ENCODE measurements at regions not wholly inside any gene's neighbourhood (a gene's known extent, or its start where the extent isn't known, plus 50 kb on each side); places are given as distances from the start of the nearest gene placed in this dataset.

- no peak for FAIRE-seq
Observed at GRCh38 chr2:128558895-128559532, 240.3 kb upstream of the HS6ST1 start.

DNA sequence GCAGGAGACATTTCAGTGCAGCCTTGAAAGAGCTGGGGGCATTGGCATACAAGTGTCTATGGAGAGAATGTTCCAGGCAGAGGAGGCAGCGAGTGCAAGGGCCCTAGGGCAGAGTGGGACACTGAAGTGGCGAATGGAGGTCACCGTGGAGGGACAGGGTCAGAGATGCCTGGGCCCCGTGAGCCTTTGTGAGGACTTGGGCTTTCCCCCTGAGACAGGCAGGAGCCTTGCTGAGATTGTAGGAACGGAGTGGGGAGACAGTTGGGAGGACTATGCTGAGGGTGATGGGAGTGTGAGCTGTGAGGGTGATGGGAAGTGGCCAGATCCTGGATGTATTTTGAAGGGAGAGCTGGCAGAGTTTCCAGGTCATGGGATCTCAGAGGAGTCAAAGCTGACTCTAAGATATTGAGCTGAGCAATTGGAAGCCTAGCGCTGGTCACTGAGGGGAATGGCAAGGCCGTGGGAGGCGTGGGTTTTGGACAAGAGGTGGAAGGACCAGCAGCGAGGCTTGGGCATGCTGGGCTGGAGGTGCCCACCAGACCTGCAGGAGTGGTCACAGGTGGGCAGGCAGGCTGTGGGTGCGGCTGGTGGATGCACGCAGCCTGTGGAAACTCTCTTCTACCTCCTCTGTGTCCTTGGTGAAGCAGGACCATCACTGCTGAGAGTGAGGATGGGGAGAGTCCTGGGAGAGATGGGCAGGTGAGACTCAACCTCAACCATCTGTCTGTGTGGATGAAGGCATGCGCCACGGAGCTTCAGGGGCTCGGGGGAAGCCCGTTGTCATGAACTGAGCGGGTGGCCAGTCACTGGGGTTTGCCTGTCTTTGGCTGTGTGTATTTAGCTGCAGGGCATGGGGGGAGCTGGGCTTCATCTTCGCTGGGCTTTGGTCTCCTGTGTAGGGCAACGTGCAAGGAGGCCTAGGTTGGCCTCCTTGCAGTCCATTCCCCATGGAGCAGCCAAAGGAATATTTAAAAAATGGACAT, 241.2 kb upstream of the HS6ST1 start:
- no peak for FAIRE-seq

DNA sequence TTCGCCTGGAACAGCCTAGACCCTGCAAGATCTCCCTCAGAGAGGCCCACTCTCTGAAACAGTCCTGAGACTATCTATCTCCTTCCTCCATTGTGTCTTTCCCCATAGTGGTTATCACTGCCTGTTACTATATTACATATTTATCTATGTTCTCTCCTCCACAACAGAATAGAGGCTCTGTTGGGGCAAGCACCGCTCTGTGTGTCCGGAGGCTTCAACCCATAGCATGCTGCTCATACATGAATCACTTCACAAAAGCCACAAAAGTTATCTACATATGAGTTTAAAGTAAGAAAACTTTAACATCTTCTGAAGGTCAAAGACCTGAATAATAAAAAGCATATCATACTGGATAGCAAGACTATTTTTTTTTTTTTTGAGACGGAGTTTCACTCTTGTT, 242.1 kb upstream of the HS6ST1 start:
- FAIRE-seq, result no peak

GRCh38 chr2:128562471-128563347, 244.0 kb upstream of the HS6ST1 start:
- FAIRE-seq, result no peak

DNA sequence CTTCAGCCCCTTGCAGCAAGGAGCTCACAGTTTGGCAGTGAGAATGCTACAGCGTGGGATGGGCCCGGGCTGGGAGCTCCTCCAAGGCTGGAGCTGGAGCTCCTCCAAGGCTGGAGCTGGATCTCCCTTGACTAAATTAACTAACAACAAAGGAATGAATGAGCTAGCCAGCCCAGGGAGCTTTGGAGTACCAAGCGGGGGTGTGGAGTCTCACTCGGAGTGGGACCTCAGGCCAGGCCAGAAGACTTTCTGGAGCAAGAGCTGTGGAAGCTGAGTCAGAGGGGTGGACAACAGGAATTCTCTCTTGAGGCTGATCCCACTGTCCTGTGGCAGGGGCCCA, 244.7 kb upstream of the HS6ST1 start:
- peak; percentile 80 for FAIRE-seq

- FAIRE-seq, result no peak
Observed at GRCh38 chr2:128564131-128564530, 245.5 kb upstream of the HS6ST1 start.

DNA sequence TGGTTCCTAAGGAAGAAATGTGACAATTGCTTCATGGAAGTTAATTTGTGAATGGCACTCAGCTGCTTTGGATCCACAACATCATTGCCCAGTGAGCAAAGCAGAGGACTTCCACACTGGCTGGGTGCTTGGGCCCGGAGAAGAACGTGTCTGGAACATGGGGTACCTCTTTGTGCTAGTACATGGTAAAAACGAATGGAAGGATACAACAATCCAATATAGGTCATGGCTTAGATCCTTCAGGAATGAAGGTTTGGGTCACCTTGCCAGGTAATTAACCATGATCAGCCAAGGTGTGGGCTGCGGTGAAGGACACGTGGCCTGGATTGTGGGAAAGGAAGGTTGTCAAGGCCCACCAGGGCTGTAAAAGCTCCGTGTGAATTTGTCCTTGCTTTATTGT, 245.9 kb upstream of the HS6ST1 start:
- FAIRE-seq, result no peak

- FAIRE-seq, result no peak
Observed at GRCh38 chr2:128565441-128565840, 246.8 kb upstream of the HS6ST1 start.

GRCh38 chr2:128566671-128567070, 248.0 kb upstream of the HS6ST1 start:
- FAIRE-seq, result no peak

DNA sequence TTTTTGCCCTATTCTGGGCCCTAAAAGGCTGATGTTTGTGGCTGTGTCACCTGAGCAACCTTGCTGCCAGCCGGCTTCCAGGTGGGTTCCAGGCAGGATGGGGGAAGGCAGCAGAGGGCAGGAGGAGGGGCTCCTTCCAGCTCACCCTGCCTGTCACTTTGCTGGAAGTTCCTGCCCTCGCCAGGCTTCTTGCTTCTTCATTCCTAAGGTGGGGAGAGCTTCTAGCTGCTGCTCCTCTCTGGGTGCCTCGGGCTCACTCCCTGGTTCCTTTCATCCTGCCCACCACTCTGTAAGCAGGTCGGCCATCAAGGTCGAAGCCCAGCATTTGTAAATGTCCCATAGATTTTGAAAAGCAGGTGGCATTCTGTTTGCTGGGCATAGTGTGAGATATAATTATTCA, 249.4 kb upstream of the HS6ST1 start:
- FAIRE-seq, result no peak

GRCh38 chr2:128573116-128573515, 254.4 kb upstream of the HS6ST1 start:
- no peak for FAIRE-seq

DNA sequence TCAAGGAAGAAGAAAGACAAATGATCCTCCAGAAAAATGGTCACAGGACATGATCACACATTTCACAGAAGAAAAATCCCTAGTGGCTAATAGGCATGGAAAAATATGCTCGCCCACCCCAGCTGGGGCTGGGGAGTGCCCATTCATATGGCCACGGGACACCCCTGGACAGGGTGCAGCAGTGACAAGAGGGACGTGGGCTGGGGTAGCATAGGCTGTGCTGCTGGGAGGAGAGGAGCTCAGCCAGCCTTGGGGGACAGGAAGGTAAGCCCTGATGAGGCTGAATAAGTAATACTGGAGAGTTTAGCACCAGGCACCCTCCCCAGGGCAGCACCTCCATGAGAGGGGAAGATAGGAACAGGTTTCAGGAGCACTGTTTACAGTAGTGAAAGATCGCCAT, 254.9 kb upstream of the HS6ST1 start:
- FAIRE-seq, result no peak

DNA sequence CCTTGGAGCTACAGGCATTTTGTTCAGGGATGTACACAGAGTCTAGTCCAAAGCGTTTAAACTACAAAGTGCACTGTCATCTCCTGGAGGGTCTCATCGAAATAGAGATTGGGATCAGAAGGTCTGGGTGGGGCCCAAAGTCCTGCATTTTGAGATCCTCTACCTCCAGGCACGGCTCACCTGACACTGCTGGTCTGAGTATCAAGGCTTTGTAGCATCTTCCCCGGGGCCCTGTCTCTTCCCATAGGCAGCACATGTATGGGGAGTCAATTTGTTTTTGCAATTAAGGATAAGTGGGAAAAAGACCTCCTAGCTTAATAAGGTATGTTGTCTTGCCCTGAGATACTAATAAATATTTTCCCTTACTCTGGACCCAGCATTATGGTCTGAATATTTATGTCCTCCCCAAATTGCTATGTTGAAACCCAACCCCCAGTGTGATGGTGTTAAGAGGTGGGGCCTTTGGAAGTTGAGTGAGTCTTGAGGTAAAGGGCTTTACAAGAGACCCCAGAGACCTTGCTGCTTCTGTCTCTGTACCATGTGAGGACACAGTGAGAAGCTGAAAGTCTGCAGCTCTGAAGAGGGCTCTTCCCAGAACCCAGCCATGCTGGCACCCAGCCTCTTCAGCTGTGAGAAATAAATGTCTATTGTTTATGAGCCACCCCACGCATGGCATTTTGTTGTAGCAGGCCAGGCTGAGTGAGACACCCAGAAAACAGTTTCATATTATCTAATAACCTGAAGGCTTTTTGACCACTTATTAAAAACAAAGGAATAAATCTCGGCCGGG, 258.7 kb upstream of the HS6ST1 start:
- FAIRE-seq, result no peak

- no peak for FAIRE-seq
Observed at GRCh38 chr2:128578406-128579390, 260.0 kb upstream of the HS6ST1 start.

- FAIRE-seq, result no peak
Observed at GRCh38 chr2:128579825-128580224, 261.2 kb upstream of the HS6ST1 start.

DNA sequence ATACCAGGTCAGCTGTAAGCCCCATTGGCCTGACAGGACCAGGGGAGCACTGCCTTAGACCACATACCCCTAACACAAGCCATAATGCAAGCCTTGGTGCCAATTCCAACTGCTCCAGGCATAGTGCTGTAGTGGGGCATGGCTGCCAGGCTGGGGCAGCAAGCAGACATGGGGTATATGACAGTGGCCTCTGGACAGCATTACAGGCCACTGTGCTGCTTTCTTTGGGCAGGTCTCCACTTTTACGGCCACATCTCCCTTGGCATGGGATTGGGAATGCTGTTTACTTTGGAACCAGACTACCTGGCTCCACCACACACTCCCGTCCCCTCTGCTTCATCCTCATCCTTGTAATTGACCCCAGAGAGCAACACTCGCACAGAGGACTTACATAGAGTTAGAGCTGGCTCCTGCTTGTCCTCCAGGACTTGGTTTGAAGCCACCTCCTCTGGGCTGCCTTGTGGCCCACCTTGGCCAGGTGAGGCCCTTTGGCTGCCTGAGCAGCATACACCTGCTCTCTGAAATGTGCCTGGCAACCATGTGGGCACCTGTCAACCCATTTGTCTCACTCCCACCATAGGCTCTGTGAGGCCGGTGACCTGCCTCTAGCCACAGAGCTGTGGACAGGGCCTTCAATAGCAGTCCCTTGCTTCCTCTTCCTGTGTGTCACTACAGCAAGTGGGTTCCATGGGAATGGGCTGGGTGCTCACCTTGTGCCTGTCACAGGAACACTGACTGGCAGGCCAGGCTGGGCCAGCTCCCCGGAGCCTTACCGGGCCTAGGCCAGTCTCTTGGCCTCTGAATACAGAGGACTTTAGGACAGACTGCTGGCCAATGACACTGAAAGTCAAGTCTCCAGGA, 262.6 kb upstream of the HS6ST1 start:
- no peak for FAIRE-seq

DNA sequence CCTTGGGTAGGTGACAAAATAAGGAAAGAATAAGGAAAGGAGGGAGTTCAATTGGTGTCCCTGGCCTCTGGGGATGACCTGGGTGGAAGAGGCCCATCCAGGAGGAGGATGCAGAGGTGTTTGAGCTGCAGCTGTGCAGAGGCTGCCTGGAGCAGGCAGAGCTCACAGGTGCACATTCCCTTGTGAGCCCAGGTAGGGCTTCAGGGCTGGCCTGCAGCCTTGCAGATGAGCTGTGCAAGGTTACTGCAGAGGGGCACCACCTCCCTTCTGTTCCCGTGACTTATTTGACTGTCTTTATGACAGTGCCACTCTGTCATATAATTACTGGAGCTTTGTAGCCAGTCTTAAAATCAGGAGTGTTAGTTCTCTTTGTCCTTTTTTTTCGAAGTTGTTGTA, 263.2 kb upstream of the HS6ST1 start:
- no peak for FAIRE-seq

DNA sequence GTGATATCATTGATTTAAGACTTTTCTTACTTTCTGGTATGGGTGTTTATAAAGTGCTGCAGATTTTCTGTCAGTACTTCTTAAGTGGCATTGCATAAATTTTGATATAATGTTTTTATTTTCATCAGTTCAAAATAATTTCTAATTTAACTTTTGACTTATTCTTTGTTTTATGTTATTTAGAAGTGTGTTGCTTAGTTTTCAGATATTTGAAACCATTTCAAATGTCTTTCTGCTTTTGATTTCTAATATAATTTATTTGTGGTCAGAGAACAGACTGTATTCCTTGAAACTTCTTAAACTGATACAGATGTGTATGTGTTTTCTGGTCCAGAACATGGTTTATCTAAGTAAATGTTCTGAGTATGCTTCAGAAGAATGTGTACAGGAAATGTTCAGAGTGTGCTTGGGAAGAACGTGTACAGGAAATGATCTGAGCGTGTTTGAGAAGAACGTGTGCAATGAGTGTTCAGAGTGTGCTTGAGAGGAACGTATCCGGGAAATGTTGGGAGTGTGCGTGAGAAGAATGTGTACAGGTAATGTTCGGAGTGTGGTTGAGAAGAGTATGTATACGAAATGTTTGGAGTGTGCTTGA, 265.7 kb upstream of the HS6ST1 start:
- FAIRE-seq, result no peak

DNA sequence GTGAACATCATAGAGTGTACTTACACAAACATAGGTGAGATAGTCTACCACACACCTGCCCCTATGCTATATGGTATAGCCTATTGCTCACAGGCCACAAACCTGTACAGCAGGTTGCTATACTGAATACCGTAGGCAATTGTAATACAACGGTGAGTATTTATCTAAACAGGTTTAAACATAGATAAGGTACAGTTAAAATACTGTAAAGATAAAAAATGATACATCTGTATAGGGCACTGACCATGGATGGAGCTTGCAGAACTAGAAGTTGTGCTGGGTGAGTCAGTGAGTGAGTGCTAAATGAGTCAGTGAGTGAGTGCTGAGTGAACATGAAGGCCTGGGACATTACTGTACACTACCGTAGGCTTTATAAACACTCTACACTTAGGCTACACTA, 267.0 kb upstream of the HS6ST1 start:
- no peak for FAIRE-seq

GRCh38 chr2:128589681-128590080, 271.0 kb upstream of the HS6ST1 start:
- FAIRE-seq, result no peak

Data from endometrium (tissue), 2 donors.